OCI-LY7 (cell line): ENCODE measurements at regions not wholly inside any gene's neighbourhood (a gene's known extent, or its start where the extent isn't known, plus 50 kb on each side); places are given as distances from the start of the nearest gene placed in this dataset.

ENCODE experiments used
- BruUV-seq: library from RNA; stranded (reverse); fragments of 400-500 nt; replicated peaks from 2 replicates; lab custom pipeline; 2021; lab: Mats Ljungman, UMichigan
- CTCF ChIA-PET: fragments of 300-600 bp; sonication (Branson Sonifier 250); formaldehyde crosslinking; loops from one replicate; lab custom pipeline; 2022; ENCODE audit warnings: antibody characterized with exemption; ENCODE audit not compliant: unreplicated experiment; lab: Charles Lee
- POLR2A ChIA-PET: fragments of 300-600 bp; sonication (Branson Sonifier 250); formaldehyde crosslinking; loops from one replicate; lab custom pipeline; 2022; ENCODE audit warnings: antibody characterized with exemption; lab: Charles Lee
- DNase-seq: peaks from one replicate; pipeline ENCODE4 v3.0.0-alpha.2; 2015; ENCODE audit warnings: low spot score
- H2AFZ ChIP-seq: fragments of 200-600 bp; sonication (generic), shearing (Covaris generic); 2 replicates; pipeline ENCODE4 v1.6.1; 2014; ENCODE audit warnings: mild to moderate bottlenecking, antibody characterized with exemption, low read length, moderate library complexity
- H3K27ac ChIP-seq: fragments of 200-600 bp; sonication (generic); 2 replicates; pipeline ENCODE4 v1.5.1; 2014; ENCODE audit warnings: mixed run types, low read depth, mild to moderate bottlenecking, moderate library complexity, low read length, inconsistent platforms; ENCODE audit not compliant: poor library complexity, severe bottlenecking
- H3K36me3 ChIP-seq: fragments of 200-600 bp; sonication (generic); 2 replicates; pipeline ENCODE4 v1.6.1; 2014; ENCODE audit warnings: mild to moderate bottlenecking, antibody characterized with exemption, low read length, moderate library complexity, mixed read lengths; ENCODE audit not compliant: insufficient read depth
- H3K4me1 ChIP-seq: fragments of 200-600 bp; sonication (generic); 2 replicates; pipeline ENCODE4 v1.5.1; 2014; ENCODE audit warnings: mild to moderate bottlenecking, low read length; ENCODE audit not compliant: insufficient read depth, poor library complexity, severe bottlenecking
- H3K4me2 ChIP-seq: fragments of 200-600 bp; sonication (generic); 2 replicates; pipeline ENCODE4 v1.6.1; 2014; ENCODE audit warnings: mild to moderate bottlenecking, low read length
- H3K4me3 ChIP-seq: fragments of 200-600 bp; sonication (generic); 2 replicates; pipeline ENCODE4 v1.5.1; 2014; ENCODE audit warnings: mild to moderate bottlenecking, low read depth, low read length; ENCODE audit not compliant: poor library complexity, severe bottlenecking
- H3K79me2 ChIP-seq: fragments of 200-600 bp; sonication (generic); 2 replicates; pipeline ENCODE4 v1.6.1; 2016; ENCODE audit warnings: low read depth, mild to moderate bottlenecking, low read length, moderate library complexity, mixed read lengths; ENCODE audit not compliant: insufficient read depth
- H3K9me2 ChIP-seq: fragments of 200-600 bp; sonication (generic); 2 replicates; pipeline ENCODE4 v1.6.1; 2016; ENCODE audit warnings: mild to moderate bottlenecking, low read length, mixed read lengths; ENCODE audit not compliant: insufficient read depth
- H3K9me3 ChIP-seq: fragments of 200-600 bp; sonication (generic); 2 replicates; pipeline ENCODE4 v1.6.1; 2014; ENCODE audit warnings: mild to moderate bottlenecking, mixed run types, low read length, mixed read lengths
- H4K20me1 ChIP-seq: fragments of 200-600 bp; sonication (generic); 2 replicates; pipeline ENCODE4 v1.6.1; 2014; ENCODE audit warnings: mild to moderate bottlenecking, antibody characterized with exemption, low read length, moderate library complexity, mixed read lengths; ENCODE audit not compliant: insufficient read depth
- CTCF ChIP-seq: fragments of 200-600 bp; sonication (generic); conservative IDR thresholded peaks from 2 replicates; pipeline ENCODE4 v1.5.1; 2014; ENCODE audit warnings: mild to moderate bottlenecking, antibody characterized with exemption, low read length, moderate library complexity, mixed read lengths
- EZH2phosphoT487 ChIP-seq: fragments of 200-600 bp; sonication (generic); IDR thresholded peaks from 2 replicates; pipeline ENCODE4 v1.6.1; 2018; ENCODE audit warnings: low read depth, borderline replicate concordance, mild to moderate bottlenecking, mixed run types, antibody characterized with exemption, low read length, moderate library complexity, mixed read lengths
- intact Hi-C: fragments of 100-400 bp; cut with micrococcal nuclease; formaldehyde crosslinking; loops from one replicate; pipeline ENCODE4 v1.10.0; 2022; ENCODE audit not compliant: unreplicated experiment

GRCh38 chr1:228899421-228899956 lies 164.2 kb downstream of the RHOU start:
- TF ChIP-seq EZH2phosphoT487 (no peak), CTCF (no peak)
- POLR2A ChIA-PET, result no interaction called here
- intact Hi-C loops, result no loop called here
- no peak overlapping the region for H3K4me3 ChIP-seq
- H3K9me3 ChIP-seq, result no peaks in the 10 kb centered on the region
- no TSS peak for BruUV-seq
- H3K79me2 ChIP-seq, result no peaks in the 10 kb centered on the region
- DNase-seq, result no peak
- CTCF ChIA-PET, result no interaction called here
- no peaks in the 10 kb centered on the region for H3K4me1 ChIP-seq
- H2AFZ ChIP-seq, result no peak overlapping the region
- H4K20me1 ChIP-seq, result no peaks in the 10 kb centered on the region
- no peak overlapping the region for H3K4me2 ChIP-seq
- H3K27ac ChIP-seq, result no peak overlapping the region
- no peaks in the 10 kb centered on the region for H3K36me3 ChIP-seq
- H3K9me2 ChIP-seq, result no peaks in the 10 kb centered on the region

GRCh38 chr1:228900099-228900885 lies 165.0 kb downstream of the RHOU start:
- BruUV-seq, result no TSS peak
- no peaks in the 10 kb centered on the region for H3K79me2 ChIP-seq
- H3K9me3 ChIP-seq, result no peaks in the 10 kb centered on the region
- TF ChIP-seq CTCF (no peak), EZH2phosphoT487 (no peak)
- no peak for DNase-seq
- H3K4me3 ChIP-seq, result no peak overlapping the region
- H4K20me1 ChIP-seq, result no peaks in the 10 kb centered on the region
- H3K4me2 ChIP-seq, result no peak overlapping the region
- no peaks in the 10 kb centered on the region for H3K36me3 ChIP-seq
- intact Hi-C loops, result no loop called here
- POLR2A ChIA-PET, result interaction anchor here (1.4 kb wide), 1 partner anchor 12 kb away, joined by 4 read pairs; no protein-coding TSS in a partner anchor
- CTCF ChIA-PET, result no interaction called here
- no peaks in the 10 kb centered on the region for H3K4me1 ChIP-seq
- H3K9me2 ChIP-seq, result no peaks in the 10 kb centered on the region
- H2AFZ ChIP-seq, result no peak overlapping the region
- no peak overlapping the region for H3K27ac ChIP-seq
